Stimulated activated CD8-positive, alpha-beta memory T cell treated with anti-CD3 and anti-CD28 coated beads, Interleukin-7, amount 100 ng/mL, for 24 hours (primary cell): ENCODE measurements at regions not wholly inside any gene's neighbourhood (a gene's known extent, or its start where the extent isn't known, plus 50 kb on each side); places are given as distances from the start of the nearest gene placed in this dataset.

Experiments
- DNase-seq: peaks from one replicate; pipeline ENCODE4 v3.0.0-alpha.2; 2020; ENCODE audit warnings: low read depth

- DNase-seq = no peak
Measured at GRCh38 chr11:28480406-28480805, 372.2 kb downstream of the METTL15 start.

- no peak for DNase-seq
Measured at GRCh38 chr11:28476864-28477263, 368.7 kb downstream of the METTL15 start.

GRCh38 chr11:28476049-28476448 is 367.9 kb downstream of the METTL15 start:
- no peak for DNase-seq

- DNase-seq = no peak
Measured at GRCh38 chr11:28472904-28473303, 364.7 kb downstream of the METTL15 start.

- DNase-seq = no peak
Measured at GRCh38 chr11:28471537-28471936, 363.3 kb downstream of the METTL15 start.

- no peak for DNase-seq
Measured at GRCh38 chr11:28470180-28470579, 362.0 kb downstream of the METTL15 start.

- DNase-seq = no peak
Measured at GRCh38 chr11:28466506-28466905, 358.3 kb downstream of the METTL15 start.

- DNase-seq = no peak
Measured at GRCh38 chr11:28464252-28464867, 356.2 kb downstream of the METTL15 start.

- no peak for DNase-seq
Measured at GRCh38 chr11:28463826-28464225, 355.6 kb downstream of the METTL15 start.

- no peak for DNase-seq
Measured at GRCh38 chr11:28461846-28462245, 353.7 kb downstream of the METTL15 start.

- DNase-seq = no peak
Measured at GRCh38 chr11:28461338-28461737, 353.1 kb downstream of the METTL15 start.

- DNase-seq = no peak
Measured at GRCh38 chr11:28460348-28460747, 352.2 kb downstream of the METTL15 start.

- DNase-seq = no peak
Measured at GRCh38 chr11:28459912-28460311, 351.7 kb downstream of the METTL15 start.

- no peak for DNase-seq
Measured at GRCh38 chr11:28457481-28458065, 349.4 kb downstream of the METTL15 start.

GRCh38 chr11:28448186-28448585 is 340.0 kb downstream of the METTL15 start:
- no peak for DNase-seq

GRCh38 chr11:28447226-28447625 is 339.0 kb downstream of the METTL15 start:
- DNase-seq = no peak

- no peak for DNase-seq
Measured at GRCh38 chr11:28442131-28442530, 333.9 kb downstream of the METTL15 start.

- DNase-seq = no peak
Measured at GRCh38 chr11:28439403-28439802, 331.2 kb downstream of the METTL15 start.

GRCh38 chr11:28420099-28420498 is 311.9 kb downstream of the METTL15 start:
- DNase-seq = no peak

- DNase-seq = no peak
Measured at GRCh38 chr11:28417601-28418323, 309.6 kb downstream of the METTL15 start.

- no peak for DNase-seq
Measured at GRCh38 chr11:28412029-28412428, 303.8 kb downstream of the METTL15 start.

- DNase-seq = no peak
Measured at GRCh38 chr11:28401446-28401845, 293.3 kb downstream of the METTL15 start.

GRCh38 chr11:28400331-28401100 is 292.3 kb downstream of the METTL15 start:
- DNase-seq = no peak
